GM23338 (cell line): ENCODE measurements at regions not wholly inside any gene's neighbourhood (a gene's known extent, or its start where the extent isn't known, plus 50 kb on each side); places are given as distances from the start of the nearest gene placed in this dataset.

Source experiments
- ATAC-seq: fragments of 200-7000 bp; cut with Tn5 transposase; 3 replicates; pipeline ENCODE4 v1.9.1; 2020
- DNase-seq: peaks from one replicate; pipeline ENCODE4 v3.0.0-alpha.2; 2015; ENCODE audit warnings: low spot score
- H2AFZ ChIP-seq: fragments of 200-600 bp; sonication (generic); 2 replicates; pipeline ENCODE4 v1.8.0; 2016; ENCODE audit warnings: antibody characterized with exemption, mild to moderate bottlenecking, moderate library complexity
- H3F3A ChIP-seq: fragments of 200-600 bp; sonication (generic); replicated peaks from 2 replicates; pipeline ENCODE4 v1.8.0; 2017; ENCODE audit warnings: antibody characterized with exemption, mixed run types, low read depth
- H3K27ac ChIP-seq: fragments of 200-600 bp; sonication (generic); 2 replicates; pipeline ENCODE4 v1.6.1; 2016; ENCODE audit warnings: low read depth
- H3K27me3 ChIP-seq: fragments of 200-600 bp; sonication (generic); 2 replicates; pipeline ENCODE4 v1.8.0; 2016; ENCODE audit warnings: mild to moderate bottlenecking, mixed run types, moderate library complexity; ENCODE audit not compliant: insufficient read depth
- H3K36me3 ChIP-seq: fragments of 200-600 bp; sonication (generic); 2 replicates; pipeline ENCODE4 v1.8.0; 2016; ENCODE audit warnings: mild to moderate bottlenecking; ENCODE audit not compliant: insufficient read depth
- H3K4me1 ChIP-seq: fragments of 200-600 bp; sonication (generic); 2 replicates; pipeline ENCODE4 v1.8.0; 2016; ENCODE audit warnings: mild to moderate bottlenecking, moderate library complexity; ENCODE audit not compliant: insufficient read depth
- H3K4me2 ChIP-seq: fragments of 200-600 bp; sonication (generic); 2 replicates; pipeline ENCODE4 v1.7.1; 2017; ENCODE audit warnings: mixed run types
- H3K4me3 ChIP-seq: fragments of 200-600 bp; sonication (generic); 2 replicates; pipeline ENCODE4 v1.6.1; 2016; ENCODE audit warnings: mixed run types
- H3K79me2 ChIP-seq: fragments of 200-600 bp; sonication (generic); replicated peaks from 2 replicates; pipeline ENCODE4 v1.8.0; 2017; ENCODE audit warnings: mild to moderate bottlenecking; ENCODE audit not compliant: insufficient read depth
- H3K9me2 ChIP-seq: fragments of 200-600 bp; sonication (generic); 2 replicates; pipeline ENCODE4 v1.8.0; 2017; ENCODE audit not compliant: insufficient read depth
- H4K20me1 ChIP-seq: fragments of 200-600 bp; sonication (generic); replicated peaks from 2 replicates; pipeline ENCODE4 v1.8.0; 2017; ENCODE audit warnings: mild to moderate bottlenecking; ENCODE audit not compliant: insufficient read depth
- H3K27ac Mint-ChIP-seq: 2 replicates; pipeline ENCODE4 v1.8.0; 2020; ENCODE audit warnings: inconsistent platforms, mild to moderate bottlenecking, moderate library complexity, mixed read lengths
- H3K27me3 Mint-ChIP-seq: 3 replicates; pipeline ENCODE4 v1.8.0; 2022; ENCODE audit warnings: low read depth, mild to moderate bottlenecking, moderate library complexity, mixed read lengths, inconsistent platforms; ENCODE audit not compliant: insufficient read depth, poor library complexity
- H3K36me3 Mint-ChIP-seq: 3 replicates; pipeline ENCODE4 v1.8.0; 2021; ENCODE audit warnings: low read depth, mild to moderate bottlenecking, inconsistent platforms, moderate library complexity, mixed read lengths
- H3K4me1 Mint-ChIP-seq: 3 replicates; pipeline ENCODE4 v1.8.0; 2020; ENCODE audit warnings: mild to moderate bottlenecking, inconsistent platforms, mixed read lengths
- H3K4me3 Mint-ChIP-seq: 3 replicates; pipeline ENCODE4 v1.8.0; 2021; ENCODE audit warnings: moderate library complexity, mild to moderate bottlenecking, inconsistent platforms, mixed read lengths
- H3K9me3 Mint-ChIP-seq: 3 replicates; pipeline ENCODE4 v1.8.0; 2020; ENCODE audit warnings: moderate library complexity, mild to moderate bottlenecking, inconsistent platforms, mixed read lengths
- CREB1 ChIP-seq: fragments of 250-450 bp; sonication (Bioruptor Pico); IDR thresholded peaks from 2 replicates; pipeline ENCODE4 v1.5.0; 2020; ENCODE audit warnings: low read depth, mild to moderate bottlenecking, moderate library complexity
- EZH2 ChIP-seq: fragments of 200-600 bp; sonication (generic); IDR thresholded peaks from one replicate; pipeline ENCODE4 v1.8.0; 2017; ENCODE audit warnings: antibody characterized with exemption, mild to moderate bottlenecking, low read depth; ENCODE audit not compliant: unreplicated experiment
- EZH2phosphoT487 ChIP-seq: fragments of 200-600 bp; sonication (generic); IDR thresholded peaks from one replicate; pipeline ENCODE4 v1.8.1; 2018; ENCODE audit warnings: antibody characterized with exemption; ENCODE audit not compliant: unreplicated experiment
- JUNB ChIP-seq: IDR thresholded peaks from one replicate; pipeline ENCODE4 v1.6.1; 2016; ENCODE audit warnings: antibody characterized with exemption; ENCODE audit not compliant: unreplicated experiment
- STAT1 ChIP-seq: IDR thresholded peaks from one replicate; pipeline ENCODE4 v1.6.1; 2016; ENCODE audit warnings: antibody characterized with exemption; ENCODE audit not compliant: unreplicated experiment
- ZNF114 ChIP-seq: fragments of 250-450 bp; sonication (Bioruptor Pico); IDR thresholded peaks from 2 replicates; pipeline ENCODE4 v1.5.0; 2020; ENCODE audit warnings: mild to moderate bottlenecking, moderate library complexity
- ZNF331 ChIP-seq: fragments of 250-450 bp; sonication (Bioruptor Pico); IDR thresholded peaks from 2 replicates; pipeline ENCODE4 v1.5.0; 2020; ENCODE audit warnings: low read depth, mild to moderate bottlenecking, moderate library complexity
- TF ChIP-seq, protein P1 (sequence below): IDR thresholded peaks from 2 replicates; pipeline ENCODE4 v1.6.1; 2016; ENCODE audit warnings: antibody characterized with exemption
- TF ChIP-seq, protein P2 (sequence below): fragments of 250-450 bp; sonication (Bioruptor Pico); IDR thresholded peaks from 2 replicates; pipeline ENCODE4 v1.5.0; 2020; ENCODE audit warnings: mild to moderate bottlenecking, moderate library complexity
- TF ChIP-seq, protein P3 (sequence below): IDR thresholded peaks from one replicate; pipeline ENCODE4 v1.6.1; 2018; ENCODE audit warnings: antibody characterized with exemption; ENCODE audit not compliant: unreplicated experiment

DNA sequence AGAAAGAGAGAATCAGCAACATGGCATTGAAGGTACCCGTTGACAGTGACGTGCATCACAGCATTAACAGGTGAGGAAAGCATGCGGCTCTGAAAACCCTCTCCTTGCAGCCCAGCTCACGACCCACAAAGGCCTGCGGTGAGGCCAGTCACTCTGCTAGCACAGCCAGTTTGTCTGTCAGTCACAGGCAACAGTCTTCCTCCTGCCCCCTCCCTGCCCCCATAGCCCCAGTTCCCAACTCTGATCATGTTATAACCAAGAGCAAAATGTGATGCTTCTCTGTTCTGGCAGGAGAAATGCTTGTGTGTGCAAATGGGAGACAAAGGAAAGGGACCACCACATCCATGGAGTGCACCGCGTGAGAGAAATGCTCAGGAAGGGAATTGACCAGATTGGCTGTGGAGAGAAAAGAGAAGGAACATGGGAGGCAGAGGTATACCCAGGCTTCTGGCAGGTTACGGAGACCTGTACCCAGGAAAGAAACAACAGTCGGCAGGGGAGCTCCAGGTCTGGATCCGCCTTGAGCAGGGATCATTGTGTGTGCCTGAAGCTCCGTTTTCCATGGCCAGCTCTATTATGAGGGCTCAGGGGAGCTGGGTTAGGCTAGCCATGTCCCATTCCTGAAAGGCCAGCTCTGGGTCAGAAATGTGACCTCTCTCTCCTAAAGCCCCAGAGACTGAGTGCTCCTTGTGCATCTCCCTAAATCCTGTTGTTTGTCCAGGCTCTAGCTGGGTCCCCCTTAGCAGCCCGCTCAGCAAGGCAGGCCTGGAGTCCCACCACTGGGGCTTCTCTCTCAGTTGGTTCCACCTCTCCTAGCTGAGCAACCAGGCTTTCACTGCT lies 139.7 kb upstream of the MAMLD1 start:
- H3K4me1 ChIP-seq, result peaks cover 19% of the 10 kb centered on the region
- H3K27ac Mint-ChIP-seq, result no peak overlapping the region
- H3K4me1 Mint-ChIP-seq, result peaks cover 53% of the 10 kb centered on the region
- peaks cover 20% of the 10 kb centered on the region for H3K27me3 Mint-ChIP-seq
- H3K79me2 ChIP-seq, result no peaks in the 10 kb centered on the region
- H3K4me3 ChIP-seq, result no peak overlapping the region
- no peak overlapping the region for H3K4me2 ChIP-seq
- no peak overlapping the region for H2AFZ ChIP-seq
- H3K36me3 Mint-ChIP-seq, result no peaks in the 10 kb centered on the region
- H3K9me2 ChIP-seq, result no peaks in the 10 kb centered on the region
- H3K27me3 ChIP-seq, result peaks cover 80% of the 10 kb centered on the region
- H3K36me3 ChIP-seq, result no peaks in the 10 kb centered on the region
- DNase-seq (no peak), ATAC-seq (no peak)
- no peak overlapping the region for H3K27ac ChIP-seq
- H3K4me3 Mint-ChIP-seq, result no peak overlapping the region
- no peaks in the 10 kb centered on the region for H4K20me1 ChIP-seq
- TF ChIP-seq EZH2, result no peak
- TF ChIP-seq, protein P1, sequence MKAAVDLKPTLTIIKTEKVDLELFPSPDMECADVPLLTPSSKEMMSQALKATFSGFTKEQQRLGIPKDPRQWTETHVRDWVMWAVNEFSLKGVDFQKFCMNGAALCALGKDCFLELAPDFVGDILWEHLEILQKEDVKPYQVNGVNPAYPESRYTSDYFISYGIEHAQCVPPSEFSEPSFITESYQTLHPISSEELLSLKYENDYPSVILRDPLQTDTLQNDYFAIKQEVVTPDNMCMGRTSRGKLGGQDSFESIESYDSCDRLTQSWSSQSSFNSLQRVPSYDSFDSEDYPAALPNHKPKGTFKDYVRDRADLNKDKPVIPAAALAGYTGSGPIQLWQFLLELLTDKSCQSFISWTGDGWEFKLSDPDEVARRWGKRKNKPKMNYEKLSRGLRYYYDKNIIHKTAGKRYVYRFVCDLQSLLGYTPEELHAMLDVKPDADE, result no peak
- TF ChIP-seq STAT1, result no peak
- TF ChIP-seq, protein P2, sequence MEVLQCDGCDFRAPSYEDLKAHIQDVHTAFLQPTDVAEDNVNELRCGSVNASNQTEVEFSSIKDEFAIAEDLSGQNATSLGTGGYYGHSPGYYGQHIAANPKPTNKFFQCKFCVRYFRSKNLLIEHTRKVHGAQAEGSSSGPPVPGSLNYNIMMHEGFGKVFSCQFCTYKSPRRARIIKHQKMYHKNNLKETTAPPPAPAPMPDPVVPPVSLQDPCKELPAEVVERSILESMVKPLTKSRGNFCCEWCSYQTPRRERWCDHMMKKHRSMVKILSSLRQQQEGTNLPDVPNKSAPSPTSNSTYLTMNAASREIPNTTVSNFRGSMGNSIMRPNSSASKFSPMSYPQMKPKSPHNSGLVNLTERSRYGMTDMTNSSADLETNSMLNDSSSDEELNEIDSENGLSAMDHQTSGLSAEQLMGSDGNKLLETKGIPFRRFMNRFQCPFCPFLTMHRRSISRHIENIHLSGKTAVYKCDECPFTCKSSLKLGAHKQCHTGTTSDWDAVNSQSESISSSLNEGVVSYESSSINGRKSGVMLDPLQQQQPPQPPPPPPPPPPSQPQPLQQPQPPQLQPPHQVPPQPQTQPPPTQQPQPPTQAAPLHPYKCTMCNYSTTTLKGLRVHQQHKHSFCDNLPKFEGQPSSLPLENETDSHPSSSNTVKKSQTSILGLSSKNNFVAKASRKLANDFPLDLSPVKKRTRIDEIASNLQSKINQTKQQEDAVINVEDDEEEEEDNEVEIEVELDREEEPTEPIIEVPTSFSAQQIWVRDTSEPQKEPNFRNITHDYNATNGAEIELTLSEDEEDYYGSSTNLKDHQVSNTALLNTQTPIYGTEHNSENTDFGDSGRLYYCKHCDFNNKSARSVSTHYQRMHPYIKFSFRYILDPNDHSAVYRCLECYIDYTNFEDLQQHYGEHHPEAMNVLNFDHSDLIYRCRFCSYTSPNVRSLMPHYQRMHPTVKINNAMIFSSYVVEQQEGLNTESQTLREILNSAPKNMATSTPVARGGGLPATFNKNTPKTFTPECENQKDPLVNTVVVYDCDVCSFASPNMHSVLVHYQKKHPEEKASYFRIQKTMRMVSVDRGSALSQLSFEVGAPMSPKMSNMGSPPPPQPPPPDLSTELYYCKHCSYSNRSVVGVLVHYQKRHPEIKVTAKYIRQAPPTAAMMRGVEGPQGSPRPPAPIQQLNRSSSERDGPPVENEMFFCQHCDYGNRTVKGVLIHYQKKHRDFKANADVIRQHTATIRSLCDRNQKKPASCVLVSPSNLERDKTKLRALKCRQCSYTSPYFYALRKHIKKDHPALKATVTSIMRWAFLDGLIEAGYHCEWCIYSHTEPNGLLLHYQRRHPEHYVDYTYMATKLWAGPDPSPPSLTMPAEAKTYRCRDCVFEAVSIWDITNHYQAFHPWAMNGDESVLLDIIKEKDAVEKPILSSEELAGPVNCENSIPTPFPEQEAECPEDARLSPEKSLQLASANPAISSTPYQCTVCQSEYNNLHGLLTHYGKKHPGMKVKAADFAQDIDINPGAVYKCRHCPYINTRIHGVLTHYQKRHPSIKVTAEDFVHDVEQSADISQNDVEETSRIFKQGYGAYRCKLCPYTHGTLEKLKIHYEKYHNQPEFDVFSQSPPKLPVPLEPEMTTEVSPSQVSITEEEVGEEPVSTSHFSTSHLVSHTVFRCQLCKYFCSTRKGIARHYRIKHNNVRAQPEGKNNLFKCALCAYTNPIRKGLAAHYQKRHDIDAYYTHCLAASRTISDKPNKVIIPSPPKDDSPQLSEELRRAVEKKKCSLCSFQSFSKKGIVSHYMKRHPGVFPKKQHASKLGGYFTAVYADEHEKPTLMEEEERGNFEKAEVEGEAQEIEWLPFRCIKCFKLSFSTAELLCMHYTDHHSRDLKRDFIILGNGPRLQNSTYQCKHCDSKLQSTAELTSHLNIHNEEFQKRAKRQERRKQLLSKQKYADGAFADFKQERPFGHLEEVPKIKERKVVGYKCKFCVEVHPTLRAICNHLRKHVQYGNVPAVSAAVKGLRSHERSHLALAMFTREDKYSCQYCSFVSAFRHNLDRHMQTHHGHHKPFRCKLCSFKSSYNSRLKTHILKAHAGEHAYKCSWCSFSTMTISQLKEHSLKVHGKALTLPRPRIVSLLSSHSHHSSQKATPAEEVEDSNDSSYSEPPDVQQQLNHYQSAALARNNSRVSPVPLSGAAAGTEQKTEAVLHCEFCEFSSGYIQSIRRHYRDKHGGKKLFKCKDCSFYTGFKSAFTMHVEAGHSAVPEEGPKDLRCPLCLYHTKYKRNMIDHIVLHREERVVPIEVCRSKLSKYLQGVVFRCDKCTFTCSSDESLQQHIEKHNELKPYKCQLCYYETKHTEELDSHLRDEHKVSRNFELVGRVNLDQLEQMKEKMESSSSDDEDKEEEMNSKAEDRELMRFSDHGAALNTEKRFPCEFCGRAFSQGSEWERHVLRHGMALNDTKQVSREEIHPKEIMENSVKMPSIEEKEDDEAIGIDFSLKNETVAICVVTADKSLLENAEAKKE (CRISPR knock-in tag), result no peak
- TF ChIP-seq CREB1 (CRISPR knock-in tag), result no peak
- TF ChIP-seq, protein P3, sequence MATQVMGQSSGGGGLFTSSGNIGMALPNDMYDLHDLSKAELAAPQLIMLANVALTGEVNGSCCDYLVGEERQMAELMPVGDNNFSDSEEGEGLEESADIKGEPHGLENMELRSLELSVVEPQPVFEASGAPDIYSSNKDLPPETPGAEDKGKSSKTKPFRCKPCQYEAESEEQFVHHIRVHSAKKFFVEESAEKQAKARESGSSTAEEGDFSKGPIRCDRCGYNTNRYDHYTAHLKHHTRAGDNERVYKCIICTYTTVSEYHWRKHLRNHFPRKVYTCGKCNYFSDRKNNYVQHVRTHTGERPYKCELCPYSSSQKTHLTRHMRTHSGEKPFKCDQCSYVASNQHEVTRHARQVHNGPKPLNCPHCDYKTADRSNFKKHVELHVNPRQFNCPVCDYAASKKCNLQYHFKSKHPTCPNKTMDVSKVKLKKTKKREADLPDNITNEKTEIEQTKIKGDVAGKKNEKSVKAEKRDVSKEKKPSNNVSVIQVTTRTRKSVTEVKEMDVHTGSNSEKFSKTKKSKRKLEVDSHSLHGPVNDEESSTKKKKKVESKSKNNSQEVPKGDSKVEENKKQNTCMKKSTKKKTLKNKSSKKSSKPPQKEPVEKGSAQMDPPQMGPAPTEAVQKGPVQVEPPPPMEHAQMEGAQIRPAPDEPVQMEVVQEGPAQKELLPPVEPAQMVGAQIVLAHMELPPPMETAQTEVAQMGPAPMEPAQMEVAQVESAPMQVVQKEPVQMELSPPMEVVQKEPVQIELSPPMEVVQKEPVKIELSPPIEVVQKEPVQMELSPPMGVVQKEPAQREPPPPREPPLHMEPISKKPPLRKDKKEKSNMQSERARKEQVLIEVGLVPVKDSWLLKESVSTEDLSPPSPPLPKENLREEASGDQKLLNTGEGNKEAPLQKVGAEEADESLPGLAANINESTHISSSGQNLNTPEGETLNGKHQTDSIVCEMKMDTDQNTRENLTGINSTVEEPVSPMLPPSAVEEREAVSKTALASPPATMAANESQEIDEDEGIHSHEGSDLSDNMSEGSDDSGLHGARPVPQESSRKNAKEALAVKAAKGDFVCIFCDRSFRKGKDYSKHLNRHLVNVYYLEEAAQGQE, result no peak
- TF ChIP-seq JUNB, result no peak
- no peak for TF ChIP-seq EZH2phosphoT487
- TF ChIP-seq ZNF114 (CRISPR knock-in tag), result no peak
- no peak for TF ChIP-seq ZNF331 (CRISPR knock-in tag)
- no peaks in the 10 kb centered on the region for H3K9me3 Mint-ChIP-seq
- no peaks in the 10 kb centered on the region for H3F3A ChIP-seq
